ENCODE measurements at regions not wholly inside any gene's neighbourhood (a gene's known extent, or its start where the extent isn't known, plus 50 kb on each side); places are given as distances from the start of the nearest gene placed in this dataset.

GRCh38 chr12:18899678-18900317, 161.9 kb downstream of the CAPZA3 start:
- TF ChIP-seq NFRKB (IDR thresholded peaks at IDR 0.05) = no peak
- TF ChIP-seq CTBP1 (IDR thresholded peaks at IDR 0.05; ENCODE audit: borderline replicate concordance) = no peak
- TF ChIP-seq PKNOX1 (IDR thresholded peaks at IDR 0.05) = no peak
- TF ChIP-seq LEF1 (IDR thresholded peaks at IDR 0.05; ENCODE audit: borderline replicate concordance) = no peak
- no peak for TF ChIP-seq SP1 (IDR thresholded peaks at IDR 0.05)
- TF ChIP-seq FOXK2 (IDR thresholded peaks at IDR 0.05) = no peak
- no peak for TF ChIP-seq L3MBTL2 (conservative IDR thresholded peaks at IDR 0.05)
- no peak for TF ChIP-seq ZNF384 (IDR thresholded peaks at IDR 0.05)
- no peak for TF ChIP-seq FOXA1 (IDR thresholded peaks at IDR 0.05)
- TF ChIP-seq SUZ12 (IDR thresholded peaks at IDR 0.05) = no peak
- no peak for TF ChIP-seq FOXM1 (IDR thresholded peaks at IDR 0.05; ENCODE audit: borderline replicate concordance)
- no peak for TF ChIP-seq HDGF (IDR thresholded peaks at IDR 0.05; ENCODE audit: borderline replicate concordance)
- no peak for TF ChIP-seq ELF4 (IDR thresholded peaks at IDR 0.05)
- no peak for TF ChIP-seq TARDBP (IDR thresholded peaks at IDR 0.05)
- TF ChIP-seq ARNT (IDR thresholded peaks at IDR 0.05) = no peak
- TF ChIP-seq BHLHE40 (IDR thresholded peaks at IDR 0.05; ENCODE audit: borderline replicate concordance) = no peak
- ChIA-PET POLR2A (no interaction called here), CTCF (no interaction called here)
- DNase-seq (ENCODE audit: extremely low spot score) = no peak

GRCh38 chr12:18905134-18905533, 167.2 kb downstream of the CAPZA3 start:
- POLR2A ChIA-PET = no interaction called here
- CTCF ChIA-PET = no interaction called here

GRCh38 chr12:18906395-18906794, 168.5 kb downstream of the CAPZA3 start:
- ChIA-PET POLR2A (no interaction called here), CTCF (no interaction called here)
- no peak for DNase-seq (ENCODE audit: extremely low spot score)
- TF ChIP-seq ZNF384 (IDR thresholded peaks at IDR 0.05) = no peak
- no peak for TF ChIP-seq NFRKB (IDR thresholded peaks at IDR 0.05)
- no peak for TF ChIP-seq BHLHE40 (IDR thresholded peaks at IDR 0.05; ENCODE audit: borderline replicate concordance)
- TF ChIP-seq PKNOX1 (IDR thresholded peaks at IDR 0.05) = no peak
- TF ChIP-seq LEF1 (IDR thresholded peaks at IDR 0.05; ENCODE audit: borderline replicate concordance) = no peak
- no peak for TF ChIP-seq FOXM1 (IDR thresholded peaks at IDR 0.05; ENCODE audit: borderline replicate concordance)
- no peak for TF ChIP-seq FOXK2 (IDR thresholded peaks at IDR 0.05)
- no peak for TF ChIP-seq ARNT (IDR thresholded peaks at IDR 0.05)
- TF ChIP-seq ELF4 (IDR thresholded peaks at IDR 0.05) = no peak
- no peak for TF ChIP-seq SP1 (IDR thresholded peaks at IDR 0.05)
- no peak for TF ChIP-seq TARDBP (IDR thresholded peaks at IDR 0.05)
- no peak for TF ChIP-seq SUZ12 (IDR thresholded peaks at IDR 0.05)
- TF ChIP-seq HDGF (IDR thresholded peaks at IDR 0.05; ENCODE audit: borderline replicate concordance) = no peak
- no peak for TF ChIP-seq FOXA1 (IDR thresholded peaks at IDR 0.05)

More at GRCh38 chr12:18905134-18905533, 167.2 kb downstream of the CAPZA3 start:
- TF ChIP-seq PKNOX1 (IDR thresholded peaks at IDR 0.05) (no peak), LEF1 (IDR thresholded peaks at IDR 0.05; ENCODE audit: borderline replicate concordance) (no peak), ARNT (IDR thresholded peaks at IDR 0.05) (no peak), ZNF384 (IDR thresholded peaks at IDR 0.05) (no peak), SUZ12 (IDR thresholded peaks at IDR 0.05) (no peak), NFRKB (IDR thresholded peaks at IDR 0.05) (no peak), FOXK2 (IDR thresholded peaks at IDR 0.05) (no peak), SP1 (IDR thresholded peaks at IDR 0.05) (no peak), FOXM1 (IDR thresholded peaks at IDR 0.05; ENCODE audit: borderline replicate concordance) (no peak), FOXA1 (IDR thresholded peaks at IDR 0.05) (no peak), L3MBTL2 (conservative IDR thresholded peaks at IDR 0.05) (no peak), BHLHE40 (IDR thresholded peaks at IDR 0.05; ENCODE audit: borderline replicate concordance) (no peak), TARDBP (IDR thresholded peaks at IDR 0.05) (no peak), HDGF (IDR thresholded peaks at IDR 0.05; ENCODE audit: borderline replicate concordance) (no peak), CTBP1 (IDR thresholded peaks at IDR 0.05; ENCODE audit: borderline replicate concordance) (no peak), ELF4 (IDR thresholded peaks at IDR 0.05) (no peak)
- DNase-seq (ENCODE audit: extremely low spot score) = no peak

- ChIA-PET CTCF (no interaction called here), POLR2A (no interaction called here)
- no peak for DNase-seq (ENCODE audit: extremely low spot score)
- TF ChIP-seq ELF4 (IDR thresholded peaks at IDR 0.05) (no peak), CTBP1 (IDR thresholded peaks at IDR 0.05; ENCODE audit: borderline replicate concordance) (no peak), SUZ12 (IDR thresholded peaks at IDR 0.05) (no peak), HDGF (IDR thresholded peaks at IDR 0.05; ENCODE audit: borderline replicate concordance) (no peak), ZNF384 (IDR thresholded peaks at IDR 0.05) (no peak), TARDBP (IDR thresholded peaks at IDR 0.05) (no peak), FOXK2 (IDR thresholded peaks at IDR 0.05) (no peak), ARNT (IDR thresholded peaks at IDR 0.05) (no peak), SP1 (IDR thresholded peaks at IDR 0.05) (no peak), PKNOX1 (IDR thresholded peaks at IDR 0.05) (no peak), FOXA1 (IDR thresholded peaks at IDR 0.05) (no peak), BHLHE40 (IDR thresholded peaks at IDR 0.05; ENCODE audit: borderline replicate concordance) (no peak), NFRKB (IDR thresholded peaks at IDR 0.05) (no peak), FOXM1 (IDR thresholded peaks at IDR 0.05; ENCODE audit: borderline replicate concordance) (no peak), LEF1 (IDR thresholded peaks at IDR 0.05; ENCODE audit: borderline replicate concordance) (no peak), L3MBTL2 (conservative IDR thresholded peaks at IDR 0.05) (no peak)
Measured at GRCh38 chr12:18907127-18907526, 169.2 kb downstream of the CAPZA3 start.

- ChIA-PET CTCF (no interaction called here), POLR2A (no interaction called here)
- no peak for DNase-seq (ENCODE audit: extremely low spot score)
- TF ChIP-seq SUZ12 (IDR thresholded peaks at IDR 0.05) = no peak
Measured at GRCh38 chr12:18907728-18908127, 169.8 kb downstream of the CAPZA3 start.

Measured in HEK293T (cell line).